Neural progenitor cell (in vitro differentiated cells): ENCODE measurements at regions not wholly inside any gene's neighbourhood (a gene's known extent, or its start where the extent isn't known, plus 50 kb on each side); places are given as distances from the start of the nearest gene placed in this dataset.

Experiments used
- DNase-seq: peaks from one replicate; pipeline ENCODE4 v3.0.0-alpha.2; 2016; ENCODE audit warnings: low spot score
- H2AFZ ChIP-seq: fragments of 200-600 bp; sonication (generic); replicated peaks from 2 replicates; pipeline ENCODE4 v1.6.1; 2016; ENCODE audit warnings: antibody characterized with exemption
- H3F3A ChIP-seq: fragments of 200-600 bp; sonication (generic); 2 replicates; pipeline ENCODE4 v1.6.1; 2016; ENCODE audit warnings: antibody characterized with exemption, low read depth
- H3K27ac ChIP-seq: fragments of 200-600 bp; sonication (generic); 2 replicates; pipeline ENCODE4 v1.5.1; 2016; ENCODE audit warnings: mild to moderate bottlenecking
- H3K27me3 ChIP-seq: fragments of 200-600 bp; sonication (generic); 2 replicates; pipeline ENCODE4 v1.6.1; 2016; ENCODE audit warnings: mild to moderate bottlenecking, moderate library complexity
- H3K36me3 ChIP-seq: fragments of 200-600 bp; sonication (generic); 2 replicates; pipeline ENCODE4 v1.5.1; 2016
- H3K4me1 ChIP-seq: fragments of 200-600 bp; sonication (generic); 2 replicates; pipeline ENCODE4 v1.6.1; 2016; ENCODE audit warnings: mixed run types
- H3K4me2 ChIP-seq: fragments of 200-600 bp; sonication (generic); 2 replicates; pipeline ENCODE4 v1.6.1; 2016
- H3K4me3 ChIP-seq: fragments of 200-600 bp; sonication (generic); 2 replicates; pipeline ENCODE4 v1.5.1; 2016
- H3K79me2 ChIP-seq: fragments of 200-600 bp; sonication (generic); 2 replicates; pipeline ENCODE4 v1.6.1; 2016; ENCODE audit warnings: low read depth
- H3K9ac ChIP-seq: fragments of 200-600 bp; sonication (generic); 2 replicates; pipeline ENCODE4 v1.6.1; 2016
- H3K9me3 ChIP-seq: fragments of 200-600 bp; sonication (generic); 2 replicates; pipeline ENCODE4 v1.5.1; 2016; ENCODE audit warnings: low read depth
- H4K20me1 ChIP-seq: fragments of 200-600 bp; sonication (generic); 2 replicates; pipeline ENCODE4 v1.6.1; 2016; ENCODE audit warnings: low read depth
- H3K27ac Mint-ChIP-seq: 3 replicates; pipeline ENCODE4 v1.8.0; 2021; ENCODE audit warnings: mixed read lengths
- H3K27me3 Mint-ChIP-seq: 2 replicates; pipeline ENCODE4 v1.8.0; 2022; ENCODE audit warnings: low read depth, mild to moderate bottlenecking, inconsistent platforms, moderate library complexity, mixed read lengths; ENCODE audit not compliant: insufficient read depth
- H3K36me3 Mint-ChIP-seq: 3 replicates; pipeline ENCODE4 v1.8.0; 2021; ENCODE audit warnings: mixed read lengths
- H3K4me1 Mint-ChIP-seq: 3 replicates; pipeline ENCODE4 v1.8.0; 2021; ENCODE audit warnings: mixed read lengths
- H3K4me3 Mint-ChIP-seq: 3 replicates; pipeline ENCODE4 v1.8.0; 2021; ENCODE audit warnings: mild to moderate bottlenecking, moderate library complexity, mixed read lengths
- H3K9me3 Mint-ChIP-seq: 3 replicates; pipeline ENCODE4 v1.8.0; 2020; ENCODE audit warnings: mixed read lengths
- CTCF ChIP-seq: fragments of 200-600 bp; sonication (generic); IDR thresholded peaks from 2 replicates; pipeline ENCODE4 v1.5.1; 2017; ENCODE audit warnings: antibody characterized with exemption, mild to moderate bottlenecking
- EZH2 ChIP-seq: fragments of 200-600 bp; sonication (generic); IDR thresholded peaks from 2 replicates; pipeline ENCODE4 v1.6.1; 2017; ENCODE audit warnings: antibody characterized with exemption, mild to moderate bottlenecking, moderate library complexity
- EZH2phosphoT487 ChIP-seq: fragments of 200-600 bp; sonication (generic); IDR thresholded peaks from 2 replicates; pipeline ENCODE4 v1.6.1; 2017; ENCODE audit warnings: antibody characterized with exemption

GRCh38 chr6:165183496-165184140 is 125.8 kb downstream of the C6orf118 start:
- peaks cover 5% of the 10 kb centered on the region for H3K27me3 Mint-ChIP-seq
- H3K4me1 Mint-ChIP-seq = no peaks in the 10 kb centered on the region
- no peaks in the 10 kb centered on the region for H3K27me3 ChIP-seq
- H3K36me3 ChIP-seq = no peaks in the 10 kb centered on the region
- no peaks in the 10 kb centered on the region for H4K20me1 ChIP-seq
- no peak overlapping the region for H3K4me2 ChIP-seq
- no peak overlapping the region for H3K27ac Mint-ChIP-seq
- H3F3A ChIP-seq = no peaks in the 10 kb centered on the region
- no peak for DNase-seq
- H3K9me3 Mint-ChIP-seq = peaks cover 9% of the 10 kb centered on the region
- no peak overlapping the region for H3K27ac ChIP-seq
- TF ChIP-seq EZH2phosphoT487 = no peak
- H3K9me3 ChIP-seq = no peaks in the 10 kb centered on the region
- no peak overlapping the region for H3K9ac ChIP-seq
- H3K36me3 Mint-ChIP-seq = no peaks in the 10 kb centered on the region
- no peak overlapping the region for H2AFZ ChIP-seq
- H3K4me3 Mint-ChIP-seq = no peak overlapping the region
- no peaks in the 10 kb centered on the region for H3K4me1 ChIP-seq
- no peak overlapping the region for H3K4me3 ChIP-seq
- no peaks in the 10 kb centered on the region for H3K79me2 ChIP-seq

DNA sequence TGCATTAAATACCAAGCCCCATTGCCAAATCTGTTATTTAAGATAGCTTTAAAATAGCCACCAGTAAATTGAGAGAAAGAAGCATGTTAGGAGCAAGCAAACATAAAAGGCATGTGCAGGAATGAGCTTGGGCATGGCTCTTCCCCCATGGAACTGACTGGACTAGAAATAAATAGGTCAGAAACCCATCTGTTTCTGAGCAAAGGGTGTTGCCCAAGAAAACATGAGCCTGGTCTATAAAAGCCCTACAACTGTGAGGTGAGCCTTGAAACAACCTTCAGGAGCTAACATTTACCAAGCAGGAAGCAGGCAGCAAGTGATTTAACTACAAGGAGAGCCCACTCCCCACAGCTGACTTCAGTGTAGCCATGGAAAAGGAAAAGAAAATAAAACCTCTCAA is 126.3 kb downstream of the C6orf118 start:
- Mint-ChIP-seq H3K27me3 (peaks cover 3% of the 10 kb centered on the region), H3K4me3 (no peak overlapping the region), H3K9me3 (peaks cover 9% of the 10 kb centered on the region), H3K36me3 (no peaks in the 10 kb centered on the region), H3K4me1 (no peaks in the 10 kb centered on the region), H3K27ac (no peak overlapping the region)
- Histone ChIP-seq H3K27me3 (no peaks in the 10 kb centered on the region), H3K27ac (no peak overlapping the region), H3K9me3 (no peaks in the 10 kb centered on the region), H2AFZ (no peak overlapping the region), H3F3A (no peaks in the 10 kb centered on the region), H3K36me3 (no peaks in the 10 kb centered on the region), H3K4me1 (no peaks in the 10 kb centered on the region), H4K20me1 (no peaks in the 10 kb centered on the region), H3K79me2 (no peaks in the 10 kb centered on the region), H3K4me3 (no peak overlapping the region), H3K4me2 (no peak overlapping the region), H3K9ac (no peak overlapping the region)
- no peak for DNase-seq
- TF ChIP-seq CTCF (no peak), EZH2 (no peak), EZH2phosphoT487 (no peak)

DNA sequence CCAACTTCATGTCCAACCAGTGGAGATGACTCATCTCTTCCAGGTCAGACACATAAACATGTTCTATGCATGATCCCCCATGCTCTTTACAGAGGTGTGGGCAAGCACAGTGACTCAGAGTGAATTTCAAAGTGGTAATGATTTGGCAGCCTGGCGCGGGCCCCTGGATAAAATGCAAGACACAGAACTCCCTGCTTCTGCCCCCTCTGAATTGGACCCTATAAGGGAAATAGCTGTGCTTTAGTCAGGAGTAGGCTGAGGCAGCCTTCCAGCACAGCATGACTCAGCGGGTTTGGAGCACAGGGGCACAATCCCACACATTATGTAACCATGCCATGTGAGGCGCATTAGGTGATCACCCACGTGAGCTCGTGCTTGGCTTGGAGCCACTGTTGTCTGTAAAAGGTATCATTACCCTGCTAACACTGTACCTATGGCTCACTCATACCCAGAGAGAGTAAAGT is 127.4 kb downstream of the C6orf118 start:
- H3K36me3 Mint-ChIP-seq = no peaks in the 10 kb centered on the region
- no peaks in the 10 kb centered on the region for H3K36me3 ChIP-seq
- H3K79me2 ChIP-seq = no peaks in the 10 kb centered on the region
- no peak for TF ChIP-seq EZH2phosphoT487
- TF ChIP-seq CTCF = no peak
- H3K9me3 Mint-ChIP-seq = peaks cover 9% of the 10 kb centered on the region
- H3K27ac ChIP-seq = no peak overlapping the region
- no peak overlapping the region for H3K4me3 ChIP-seq
- H3K9me3 ChIP-seq = no peaks in the 10 kb centered on the region
- no peaks in the 10 kb centered on the region for H3K4me1 ChIP-seq
- no peaks in the 10 kb centered on the region for H4K20me1 ChIP-seq
- peaks cover 3% of the 10 kb centered on the region for H3K27me3 Mint-ChIP-seq
- no peak overlapping the region for H2AFZ ChIP-seq
- H3K4me3 Mint-ChIP-seq = no peak overlapping the region
- H3K4me2 ChIP-seq = no peak overlapping the region
- no peak overlapping the region for H3K27ac Mint-ChIP-seq
- no peak for DNase-seq
- no peaks in the 10 kb centered on the region for H3K27me3 ChIP-seq
- no peaks in the 10 kb centered on the region for H3F3A ChIP-seq
- H3K9ac ChIP-seq = no peak overlapping the region
- no peaks in the 10 kb centered on the region for H3K4me1 Mint-ChIP-seq

DNA sequence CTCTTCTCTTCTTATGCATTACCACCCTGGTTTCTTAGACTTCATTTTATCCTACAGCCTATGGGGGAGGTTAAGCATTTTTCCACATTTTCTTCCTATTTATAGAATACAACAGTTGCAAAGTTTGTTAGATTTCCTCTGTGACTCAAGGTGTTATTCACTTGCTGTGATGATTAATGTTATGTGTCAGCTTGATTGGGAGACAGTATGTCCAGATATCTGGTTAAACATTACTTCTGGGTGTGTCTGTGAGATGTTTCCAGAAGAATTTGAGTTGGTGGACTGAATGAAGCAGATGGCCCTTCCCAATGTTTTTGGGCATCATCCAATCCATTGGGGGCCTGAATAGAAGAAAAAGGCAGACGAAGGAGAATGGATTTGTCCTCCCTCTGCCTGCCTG is 131.3 kb downstream of the C6orf118 start:
- no peak overlapping the region for H3K4me3 Mint-ChIP-seq
- Histone ChIP-seq H3K36me3 (no peaks in the 10 kb centered on the region), H3K9me3 (no peaks in the 10 kb centered on the region), H3K79me2 (no peaks in the 10 kb centered on the region), H2AFZ (no peak overlapping the region), H3K4me3 (no peak overlapping the region), H4K20me1 (no peaks in the 10 kb centered on the region), H3K9ac (no peak overlapping the region), H3K4me1 (no peaks in the 10 kb centered on the region), H3K27ac (no peak overlapping the region), H3K4me2 (no peak overlapping the region), H3K27me3 (no peaks in the 10 kb centered on the region), H3F3A (no peaks in the 10 kb centered on the region)
- TF ChIP-seq EZH2 (no peak), EZH2phosphoT487 (no peak), CTCF (no peak)
- no peaks in the 10 kb centered on the region for H3K4me1 Mint-ChIP-seq
- no peak overlapping the region for H3K27ac Mint-ChIP-seq
- peaks cover 3% of the 10 kb centered on the region for H3K27me3 Mint-ChIP-seq
- no peak for DNase-seq
- peaks cover 12% of the 10 kb centered on the region for H3K9me3 Mint-ChIP-seq
- no peaks in the 10 kb centered on the region for H3K36me3 Mint-ChIP-seq
